Activated CD8-positive, alpha-beta memory T cell treated with anti-CD3 and anti-CD28 coated beads, Interleukin-2, amount 50 U/mL, for 4 hours (primary cell): ENCODE measurements at regions not wholly inside any gene's neighbourhood (a gene's known extent, or its start where the extent isn't known, plus 50 kb on each side); places are given as distances from the start of the nearest gene placed in this dataset.

Source experiments
- DNase-seq: peaks from one replicate; pipeline ENCODE4 v3.0.0-alpha.2; 2020

- DNase-seq: no peak
Observed at GRCh38 chr21:38712071-38712470, 93.7 kb upstream of the ETS2 start.

GRCh38 chr21:38712664-38713063 lies 93.1 kb upstream of the ETS2 start:
- no peak for DNase-seq

GRCh38 chr21:38714039-38714817 lies 91.5 kb upstream of the ETS2 start:
- DNase-seq: no peak

GRCh38 chr21:38714999-38715398 lies 90.7 kb upstream of the ETS2 start:
- DNase-seq: no peak

- DNase-seq: no peak
Observed at GRCh38 chr21:38716088-38716487, 89.6 kb upstream of the ETS2 start.

GRCh38 chr21:38716942-38717341 lies 88.8 kb upstream of the ETS2 start:
- no peak for DNase-seq

GRCh38 chr21:38718481-38718880 lies 87.2 kb upstream of the ETS2 start:
- DNase-seq: no peak

- no peak for DNase-seq
Observed at GRCh38 chr21:38720074-38720473, 85.7 kb upstream of the ETS2 start.

- DNase-seq: no peak
Observed at GRCh38 chr21:38721055-38721454, 84.7 kb upstream of the ETS2 start.

GRCh38 chr21:38721958-38722357 lies 83.8 kb upstream of the ETS2 start:
- no peak for DNase-seq

- DNase-seq: no peak
Observed at GRCh38 chr21:38725196-38726157, 80.3 kb upstream of the ETS2 start.

GRCh38 chr21:38726482-38726881 lies 79.2 kb upstream of the ETS2 start:
- no peak for DNase-seq

GRCh38 chr21:38729291-38729690 lies 76.4 kb upstream of the ETS2 start:
- no peak for DNase-seq

- DNase-seq: no peak
Observed at GRCh38 chr21:38729754-38730379, 75.9 kb upstream of the ETS2 start.

- DNase-seq: peak; percentile 75
Observed at GRCh38 chr21:38733972-38734546, 71.7 kb upstream of the ETS2 start.

GRCh38 chr21:38734646-38735365 lies 70.9 kb upstream of the ETS2 start:
- DNase-seq: no peak

- DNase-seq: no peak
Observed at GRCh38 chr21:38735626-38736206, 70.0 kb upstream of the ETS2 start.

GRCh38 chr21:38740090-38740489 lies 65.6 kb upstream of the ETS2 start:
- DNase-seq: no peak

- DNase-seq: no peak
Observed at GRCh38 chr21:38741092-38741949, 64.4 kb upstream of the ETS2 start.

- DNase-seq: no peak
Observed at GRCh38 chr21:38741950-38742256, 63.8 kb upstream of the ETS2 start.

- no peak for DNase-seq
Observed at GRCh38 chr21:38742580-38743260, 63.0 kb upstream of the ETS2 start.
